Tibial nerve (tissue), 4 donors: ENCODE measurements at regions not wholly inside any gene's neighbourhood (a gene's known extent, or its start where the extent isn't known, plus 50 kb on each side); places are given as distances from the start of the nearest gene placed in this dataset.
A peak's percentile ranks its signal among the peaks of the same experiment; 100 is the strongest.

Experiments
- DNase-seq, 2 donors: peaks; one replicate each; pipeline ENCODE4 v3.0.0-alpha.2; 2019; ENCODE audit warnings: low spot score in 2 of 2
- H3K27ac ChIP-seq, 4 donors: fragments of 200-600 bp; sonication (generic) in 3 of 4; one replicate each; pipeline ENCODE4 v1.5.1; 2017 to 2019; ENCODE audit warnings: mild to moderate bottlenecking in 1 of 4
- H3K27me3 ChIP-seq, 2 donors: fragments of 200-600 bp; sonication (generic) in 1 of 2; one replicate each; pipeline versions ENCODE4 v1.5.1 to v1.6.0; 2017 to 2019
- H3K36me3 ChIP-seq, 3 donors: fragments of 200-600 bp; sonication (generic); one replicate each; pipeline ENCODE4 v1.5.1; 2018 to 2019
- H3K4me1 ChIP-seq, 4 donors: fragments of 200-600 bp; sonication (generic) in 3 of 4; one replicate each; pipeline ENCODE4 v1.5.1; 2017 to 2019
- H3K4me3 ChIP-seq, 4 donors: fragments of 200-600 bp; sonication (generic) in 3 of 4; one replicate each; pipeline ENCODE4 v1.5.1; 2017 to 2019; ENCODE audit warnings: mild to moderate bottlenecking in 1 of 4, moderate library complexity in 1 of 4
- H3K9me3 ChIP-seq, 4 donors: fragments of 200-600 bp; sonication (generic) in 3 of 4; one replicate each; pipeline ENCODE4 v1.5.1; 2017 to 2019
- CTCF ChIP-seq, 5 experiments: fragments of 200-600 bp in 3 of 5; fragments of 450-650 bp in 2 of 5; sonication (generic) in 3 of 5; IDR thresholded peaks; one replicate each; pipeline ENCODE4 v1.5.1; 2016 to 2019; ENCODE audit warnings: antibody characterized with exemption in 5 of 5, mild to moderate bottlenecking in 3 of 5, moderate library complexity in 2 of 5
- EP300 ChIP-seq, 2 donors: sonication (generic); formaldehyde crosslinking; IDR thresholded peaks; one replicate each; pipeline ENCODE4 v1.6.1; 2017; ENCODE audit warnings: antibody characterized with exemption in 2 of 2, mild to moderate bottlenecking in 1 of 2
- POLR2A ChIP-seq, 2 donors: fragments of 450-650 bp; IDR thresholded peaks; one replicate each; pipeline ENCODE4 v1.6.1; 2017; ENCODE audit warnings: antibody characterized with exemption in 2 of 2, mild to moderate bottlenecking in 2 of 2, moderate library complexity in 2 of 2
- WGBS, 2 donors: methylation state at CpG; one replicate each; pipeline ENCODE4 v1.1.5; 2018; 5-methylcytosine and 5-hydroxymethylcytosine counted together

GRCh38 chr3:159356606-159357005 is 554.8 kb downstream of the MFSD1 start:
- TF ChIP-seq POLR2A (IDR thresholded peaks at IDR 0.05) (no peak), EP300 (IDR thresholded peaks at IDR 0.05) (peak in 1 of 2 donors; percentile 26)
- Histone ChIP-seq H3K4me3 (no peak overlapping the region), H3K9me3 (no peaks in the 10 kb centered on the region), H3K27ac (peak overlapping the region in 2 of 4 donors; percentile 61 to 78), H3K4me1 (peaks cover 0 to 12% (median 0%) of the 10 kb centered on the region in 4 donors), H3K36me3 (no peaks in the 10 kb centered on the region), H3K27me3 (no peaks in the 10 kb centered on the region)
- DNase-seq: no peak
- WGBS, 2 donors: 35 to 53% methylated on average over 1 of the region's 1 CpG

GRCh38 chr3:159364511-159364910 is 562.7 kb downstream of the MFSD1 start:
- Histone ChIP-seq H3K4me3 (no peak overlapping the region), H3K36me3 (no peaks in the 10 kb centered on the region), H3K27me3 (no peaks in the 10 kb centered on the region), H3K9me3 (no peaks in the 10 kb centered on the region), H3K27ac (no peak overlapping the region), H3K4me1 (no peaks in the 10 kb centered on the region)
- 91 to 96% methylated on average over 1 of the region's 1 CpG for WGBS, 2 donors
- DNase-seq: no peak
- no peak for TF ChIP-seq CTCF (IDR thresholded peaks at IDR 0.05)
- TF ChIP-seq POLR2A (IDR thresholded peaks at IDR 0.05): no peak
- TF ChIP-seq EP300 (IDR thresholded peaks at IDR 0.05): no peak

- no peak for DNase-seq
- H3K9me3 ChIP-seq: no peaks in the 10 kb centered on the region
- no peak for TF ChIP-seq CTCF (IDR thresholded peaks at IDR 0.05)
- no peak for TF ChIP-seq POLR2A (IDR thresholded peaks at IDR 0.05)
- no peak for TF ChIP-seq EP300 (IDR thresholded peaks at IDR 0.05)
- H3K27ac ChIP-seq: no peak overlapping the region
- H3K36me3 ChIP-seq: no peaks in the 10 kb centered on the region
- no peak overlapping the region for H3K4me3 ChIP-seq
- H3K27me3 ChIP-seq: no peaks in the 10 kb centered on the region
- no peaks in the 10 kb centered on the region for H3K4me1 ChIP-seq
Observed at GRCh38 chr3:159366476-159366875, 564.6 kb downstream of the MFSD1 start.

- H3K27ac ChIP-seq: no peak overlapping the region
- DNase-seq: no peak
- no peak overlapping the region for H3K4me3 ChIP-seq
- H3K9me3 ChIP-seq: no peaks in the 10 kb centered on the region
- H3K4me1 ChIP-seq: no peaks in the 10 kb centered on the region
- TF ChIP-seq POLR2A (IDR thresholded peaks at IDR 0.05) (no peak), CTCF (IDR thresholded peaks at IDR 0.05) (no peak), EP300 (IDR thresholded peaks at IDR 0.05) (no peak)
- 88 to 92% methylated on average over 1 of the region's 1 CpG for WGBS, 2 donors
- H3K27me3 ChIP-seq: no peaks in the 10 kb centered on the region
- H3K36me3 ChIP-seq: no peaks in the 10 kb centered on the region
Observed at GRCh38 chr3:159371961-159372360, 570.1 kb downstream of the MFSD1 start.

- no peaks in the 10 kb centered on the region for H3K27me3 ChIP-seq
- H3K4me1 ChIP-seq: no peaks in the 10 kb centered on the region
- H3K36me3 ChIP-seq: no peaks in the 10 kb centered on the region
- no peak overlapping the region for H3K4me3 ChIP-seq
- no peak for DNase-seq
- TF ChIP-seq POLR2A (IDR thresholded peaks at IDR 0.05) (no peak), EP300 (IDR thresholded peaks at IDR 0.05) (no peak)
- WGBS, 2 donors: 23 to 27% methylated on average over 4 of the region's 4 CpGs
- H3K9me3 ChIP-seq: no peaks in the 10 kb centered on the region
- no peak overlapping the region for H3K27ac ChIP-seq
Observed at GRCh38 chr3:159378396-159379194, 576.7 kb downstream of the MFSD1 start.

GRCh38 chr3:159380891-159381290 is 579.0 kb downstream of the MFSD1 start:
- TF ChIP-seq EP300 (IDR thresholded peaks at IDR 0.05): no peak
- TF ChIP-seq CTCF (IDR thresholded peaks at IDR 0.05): no peak
- TF ChIP-seq POLR2A (IDR thresholded peaks at IDR 0.05): no peak
- Histone ChIP-seq H3K4me1 (no peaks in the 10 kb centered on the region), H3K27ac (no peak overlapping the region), H3K4me3 (no peak overlapping the region), H3K36me3 (no peaks in the 10 kb centered on the region), H3K27me3 (no peaks in the 10 kb centered on the region), H3K9me3 (no peaks in the 10 kb centered on the region)
- 55 to 59% methylated on average over 4 of the region's 4 CpGs for WGBS, 2 donors
- no peak for DNase-seq
